Adrenal gland (tissue), 5 donors: ENCODE measurements at regions not wholly inside any gene's neighbourhood (a gene's known extent, or its start where the extent isn't known, plus 50 kb on each side); places are given as distances from the start of the nearest gene placed in this dataset.

Source experiments
- POLR2A ChIP-seq, 2 donors: fragments of 450-650 bp; IDR thresholded peaks; one replicate each; pipeline ENCODE4 v1.6.1; 2017; ENCODE audit warnings: antibody characterized with exemption in 2 of 2, mild to moderate bottlenecking in 2 of 2, moderate library complexity in 1 of 2
- TF ChIP-seq, protein P1 (sequence below), 6 experiments: fragments of 450-650 bp in 4 of 6; fragments of 200-600 bp in 2 of 6; sonication (generic) in 1 of 6; IDR thresholded peaks; 1 replicate in 5 of 6; 2 replicates in 1 of 6; pipeline versions ENCODE4 v1.5.1 to v1.8.0; 2016 to 2021; ENCODE audit warnings: antibody characterized with exemption in 6 of 6, mild to moderate bottlenecking in 2 of 6, moderate library complexity in 1 of 6
- donor health status: DM: no; HTN: no; CAD: no.

DNA sequence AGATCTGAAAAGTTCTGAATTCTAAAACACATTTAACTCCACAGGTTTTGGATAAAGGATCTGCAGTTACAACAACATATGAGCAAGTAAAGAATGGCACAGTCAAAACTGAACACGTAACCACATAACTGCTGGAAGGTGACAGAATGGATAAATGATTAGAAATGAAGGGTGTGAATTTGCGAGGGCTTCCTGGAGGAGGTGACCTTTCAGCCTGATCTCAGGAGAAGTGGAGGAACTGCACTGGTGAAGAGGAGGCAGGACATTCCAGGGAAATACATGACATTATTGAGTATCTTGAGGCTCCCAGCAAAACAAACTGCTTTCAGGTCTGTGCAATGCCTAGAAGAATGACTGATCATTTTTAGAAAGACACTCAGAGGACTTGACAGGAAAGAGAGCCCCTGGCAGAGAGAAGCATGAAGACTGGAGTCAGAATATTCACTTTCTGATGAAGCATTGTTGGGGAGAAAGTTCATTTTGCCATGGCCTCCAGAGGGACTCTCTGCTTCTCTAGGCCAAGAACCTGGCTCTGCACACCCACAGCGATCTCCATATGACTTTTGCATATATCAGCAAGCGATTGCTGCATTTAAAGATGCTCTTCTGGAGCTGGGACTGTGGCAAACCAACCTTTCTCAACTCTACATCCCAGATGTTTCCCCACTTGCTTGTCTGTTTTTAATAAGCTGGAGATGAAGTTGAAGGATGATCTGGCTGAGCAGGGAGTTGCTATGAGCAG lies 122.7 kb upstream of the FAM78B start:
- TF ChIP-seq POLR2A (IDR thresholded peaks at IDR 0.05), result no peak
- TF ChIP-seq, protein P1, sequence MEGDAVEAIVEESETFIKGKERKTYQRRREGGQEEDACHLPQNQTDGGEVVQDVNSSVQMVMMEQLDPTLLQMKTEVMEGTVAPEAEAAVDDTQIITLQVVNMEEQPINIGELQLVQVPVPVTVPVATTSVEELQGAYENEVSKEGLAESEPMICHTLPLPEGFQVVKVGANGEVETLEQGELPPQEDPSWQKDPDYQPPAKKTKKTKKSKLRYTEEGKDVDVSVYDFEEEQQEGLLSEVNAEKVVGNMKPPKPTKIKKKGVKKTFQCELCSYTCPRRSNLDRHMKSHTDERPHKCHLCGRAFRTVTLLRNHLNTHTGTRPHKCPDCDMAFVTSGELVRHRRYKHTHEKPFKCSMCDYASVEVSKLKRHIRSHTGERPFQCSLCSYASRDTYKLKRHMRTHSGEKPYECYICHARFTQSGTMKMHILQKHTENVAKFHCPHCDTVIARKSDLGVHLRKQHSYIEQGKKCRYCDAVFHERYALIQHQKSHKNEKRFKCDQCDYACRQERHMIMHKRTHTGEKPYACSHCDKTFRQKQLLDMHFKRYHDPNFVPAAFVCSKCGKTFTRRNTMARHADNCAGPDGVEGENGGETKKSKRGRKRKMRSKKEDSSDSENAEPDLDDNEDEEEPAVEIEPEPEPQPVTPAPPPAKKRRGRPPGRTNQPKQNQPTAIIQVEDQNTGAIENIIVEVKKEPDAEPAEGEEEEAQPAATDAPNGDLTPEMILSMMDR (IDR thresholded peaks at IDR 0.05), result no peak
